Transverse colon (tissue), 3 donors: ENCODE measurements at regions not wholly inside any gene's neighbourhood (a gene's known extent, or its start where the extent isn't known, plus 50 kb on each side); places are given as distances from the start of the nearest gene placed in this dataset.

Source experiments
- EP300 ChIP-seq: sonication (generic); formaldehyde crosslinking; IDR thresholded peaks from one replicate; pipeline ENCODE4 v1.6.1; 2017; ENCODE audit warnings: antibody characterized with exemption, low read depth
- TF ChIP-seq, protein P1 (sequence below), 5 experiments: fragments of 200-600 bp in 3 of 5; fragments of 450-650 bp in 2 of 5; sonication (generic) in 3 of 5; IDR thresholded peaks; 1 replicate in 2 of 5; 2 replicates in 3 of 5; pipeline ENCODE4 v1.5.1; 2016 to 2017; ENCODE audit warnings: antibody characterized with exemption in 5 of 5, inconsistent platforms in 3 of 5, mild to moderate bottlenecking in 2 of 5, moderate library complexity in 1 of 5

DNA sequence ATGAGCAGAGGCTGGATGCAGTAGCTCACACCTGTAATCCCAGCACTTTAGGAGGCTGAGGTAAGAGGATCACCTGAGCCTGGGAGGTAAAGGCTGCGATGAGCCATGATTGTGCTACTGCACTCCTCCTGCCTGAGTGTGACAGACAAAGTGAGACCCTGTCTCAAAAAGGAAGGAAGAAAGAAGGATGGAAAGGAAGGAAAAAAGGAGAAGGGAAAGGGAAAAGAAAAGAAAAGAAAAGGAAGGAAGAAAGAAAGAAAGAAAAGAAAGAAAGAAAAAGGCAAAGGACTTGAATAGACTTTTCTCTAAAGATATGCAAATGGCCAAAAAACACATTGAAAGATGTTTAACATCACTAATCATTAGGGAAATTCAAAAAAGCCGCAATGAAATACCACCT, 215.3 kb upstream of the MYLIP start:
- TF ChIP-seq, protein P1, sequence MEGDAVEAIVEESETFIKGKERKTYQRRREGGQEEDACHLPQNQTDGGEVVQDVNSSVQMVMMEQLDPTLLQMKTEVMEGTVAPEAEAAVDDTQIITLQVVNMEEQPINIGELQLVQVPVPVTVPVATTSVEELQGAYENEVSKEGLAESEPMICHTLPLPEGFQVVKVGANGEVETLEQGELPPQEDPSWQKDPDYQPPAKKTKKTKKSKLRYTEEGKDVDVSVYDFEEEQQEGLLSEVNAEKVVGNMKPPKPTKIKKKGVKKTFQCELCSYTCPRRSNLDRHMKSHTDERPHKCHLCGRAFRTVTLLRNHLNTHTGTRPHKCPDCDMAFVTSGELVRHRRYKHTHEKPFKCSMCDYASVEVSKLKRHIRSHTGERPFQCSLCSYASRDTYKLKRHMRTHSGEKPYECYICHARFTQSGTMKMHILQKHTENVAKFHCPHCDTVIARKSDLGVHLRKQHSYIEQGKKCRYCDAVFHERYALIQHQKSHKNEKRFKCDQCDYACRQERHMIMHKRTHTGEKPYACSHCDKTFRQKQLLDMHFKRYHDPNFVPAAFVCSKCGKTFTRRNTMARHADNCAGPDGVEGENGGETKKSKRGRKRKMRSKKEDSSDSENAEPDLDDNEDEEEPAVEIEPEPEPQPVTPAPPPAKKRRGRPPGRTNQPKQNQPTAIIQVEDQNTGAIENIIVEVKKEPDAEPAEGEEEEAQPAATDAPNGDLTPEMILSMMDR (IDR thresholded peaks at IDR 0.05), result no peak
- no peak for TF ChIP-seq EP300
